NCI-H146 treated with DMSO at 0.1 percent for 48 hours (cell line): ENCODE measurements at regions not wholly inside any gene's neighbourhood (a gene's known extent, or its start where the extent isn't known, plus 50 kb on each side); places are given as distances from the start of the nearest gene placed in this dataset.

Source experiments
- DNase-seq: peaks from one replicate; lab custom pipeline; 2025; ENCODE audit not compliant: unreplicated experiment; lab: John Stamatoyannopoulos, UW

- no peak for DNase-seq
Observed at GRCh38 chr1:187294421-187295201, 465.9 kb downstream of the PLA2G4A start.

GRCh38 chr1:187300081-187300480 is 471.3 kb downstream of the PLA2G4A start:
- DNase-seq = peak; percentile 86

GRCh38 chr1:187306710-187307415 is 478.1 kb downstream of the PLA2G4A start:
- peak; percentile 13 for DNase-seq

- DNase-seq = no peak
Observed at GRCh38 chr1:187310038-187310631, 481.4 kb downstream of the PLA2G4A start.

DNA sequence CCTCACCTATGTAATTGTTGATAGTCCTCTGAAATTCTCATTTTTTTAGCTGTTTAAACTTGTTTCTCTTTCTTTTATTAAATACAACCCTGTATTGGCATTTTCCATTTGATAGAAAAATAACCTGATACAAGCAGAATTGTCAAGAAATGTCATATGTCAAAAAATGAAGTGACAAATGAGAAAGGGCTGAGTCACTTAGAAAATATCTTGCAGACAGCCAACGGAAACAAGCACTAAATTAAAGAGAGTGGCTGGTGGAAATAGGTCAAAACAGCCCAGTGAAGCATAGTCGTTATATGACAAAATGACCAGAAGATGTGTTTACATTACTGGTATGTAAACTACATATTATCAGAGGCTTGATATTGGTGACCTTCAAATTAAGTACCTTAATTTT is 484.4 kb downstream of the PLA2G4A start:
- DNase-seq = no peak

- DNase-seq = no peak
Observed at GRCh38 chr1:187326557-187326956, 497.8 kb downstream of the PLA2G4A start.

DNA sequence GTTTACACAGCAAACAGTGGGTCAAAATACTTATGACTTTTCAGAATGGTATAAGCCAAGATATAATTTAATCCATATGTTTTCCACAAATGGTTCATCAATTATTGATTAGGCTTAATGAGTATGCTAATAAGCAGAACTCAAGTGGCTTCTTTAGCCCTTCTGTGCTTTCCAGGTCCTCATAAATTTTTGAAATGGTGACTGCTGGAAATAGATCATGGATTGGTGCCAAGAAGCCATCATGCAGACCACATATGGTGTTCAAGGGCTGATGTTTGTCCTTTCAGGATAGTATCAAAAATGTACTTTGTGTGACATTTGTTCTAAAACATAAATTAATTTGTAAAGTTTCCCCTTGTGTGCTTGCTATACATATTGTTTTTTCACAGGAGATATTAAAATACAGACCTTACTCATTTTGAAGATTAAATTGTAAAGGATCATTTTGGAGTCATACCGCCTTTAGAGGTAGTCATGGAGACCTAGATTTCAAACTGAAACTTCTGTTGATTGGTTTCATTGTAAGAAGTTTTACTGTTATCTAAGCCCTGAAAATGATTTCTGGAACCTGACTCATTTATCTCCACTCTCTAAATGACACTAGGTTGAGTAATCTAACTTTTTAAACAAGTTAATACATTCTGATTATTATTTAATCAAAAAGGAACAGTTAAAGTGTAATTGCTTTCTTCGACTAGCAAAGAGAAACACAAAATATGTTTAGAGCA is 507.9 kb downstream of the PLA2G4A start:
- no peak for DNase-seq

GRCh38 chr1:187338762-187339412 is 510.1 kb downstream of the PLA2G4A start:
- no peak for DNase-seq

DNA sequence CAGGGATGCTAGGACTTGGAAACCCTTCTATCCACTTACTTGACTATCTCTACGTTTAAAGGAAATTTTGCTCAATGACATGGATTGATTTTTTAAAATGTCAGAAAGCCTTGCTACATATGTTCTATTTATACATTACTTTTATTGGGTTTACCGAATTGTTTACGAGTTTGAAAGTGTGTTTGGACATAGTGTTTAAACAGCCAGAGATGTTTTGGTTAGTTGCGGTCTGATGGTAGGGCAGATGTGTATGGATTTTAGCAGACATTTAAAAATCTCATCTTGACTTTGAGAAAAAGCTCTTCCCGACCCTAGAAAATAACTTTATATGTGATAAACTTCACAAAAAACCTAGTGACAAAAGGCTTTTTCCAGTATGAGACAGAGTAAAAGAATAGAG is 513.7 kb downstream of the PLA2G4A start:
- DNase-seq = no peak

DNA sequence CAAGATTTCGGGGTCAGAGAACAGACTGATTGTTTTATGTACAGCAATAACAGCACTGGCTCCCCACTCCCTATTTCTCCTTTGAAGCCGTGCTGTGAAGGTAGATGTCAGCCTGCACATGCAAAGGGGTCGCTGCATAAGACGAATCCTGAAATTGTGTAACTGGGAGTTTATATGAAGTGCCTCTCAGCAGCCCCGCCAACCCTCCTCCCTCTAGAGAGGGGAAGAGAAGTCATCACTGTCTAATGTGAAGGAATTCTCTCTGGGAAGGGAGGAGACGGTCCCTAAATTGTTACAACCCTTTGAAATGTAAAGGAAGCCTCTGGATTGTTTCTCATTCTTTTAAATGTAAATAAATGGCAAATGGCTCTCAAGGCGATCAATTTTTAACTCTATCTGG is 545.3 kb downstream of the PLA2G4A start:
- DNase-seq = no peak

DNA sequence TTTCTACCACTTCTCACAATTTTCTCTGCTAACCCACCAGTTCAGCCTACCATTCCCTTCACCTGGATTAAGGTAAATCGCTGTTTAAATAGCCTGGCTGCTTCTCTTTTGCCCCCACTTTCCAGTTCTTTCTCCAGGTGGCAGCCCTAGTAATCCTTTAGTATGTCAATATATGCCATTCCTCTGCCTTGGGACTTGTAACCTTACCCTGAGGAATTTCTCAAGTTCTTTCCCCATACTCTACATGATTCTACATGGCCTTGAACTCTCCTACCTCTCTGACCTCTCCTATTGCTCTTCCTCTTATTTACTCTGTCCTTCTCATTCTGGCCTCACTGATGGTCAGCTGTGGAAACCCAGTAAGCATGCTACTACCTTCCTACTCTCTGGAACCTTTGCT is 546.0 kb downstream of the PLA2G4A start:
- DNase-seq = no peak

- no peak for DNase-seq
Observed at GRCh38 chr1:187383366-187383765, 554.6 kb downstream of the PLA2G4A start.

GRCh38 chr1:187384504-187384903 is 555.8 kb downstream of the PLA2G4A start:
- no peak for DNase-seq

DNA sequence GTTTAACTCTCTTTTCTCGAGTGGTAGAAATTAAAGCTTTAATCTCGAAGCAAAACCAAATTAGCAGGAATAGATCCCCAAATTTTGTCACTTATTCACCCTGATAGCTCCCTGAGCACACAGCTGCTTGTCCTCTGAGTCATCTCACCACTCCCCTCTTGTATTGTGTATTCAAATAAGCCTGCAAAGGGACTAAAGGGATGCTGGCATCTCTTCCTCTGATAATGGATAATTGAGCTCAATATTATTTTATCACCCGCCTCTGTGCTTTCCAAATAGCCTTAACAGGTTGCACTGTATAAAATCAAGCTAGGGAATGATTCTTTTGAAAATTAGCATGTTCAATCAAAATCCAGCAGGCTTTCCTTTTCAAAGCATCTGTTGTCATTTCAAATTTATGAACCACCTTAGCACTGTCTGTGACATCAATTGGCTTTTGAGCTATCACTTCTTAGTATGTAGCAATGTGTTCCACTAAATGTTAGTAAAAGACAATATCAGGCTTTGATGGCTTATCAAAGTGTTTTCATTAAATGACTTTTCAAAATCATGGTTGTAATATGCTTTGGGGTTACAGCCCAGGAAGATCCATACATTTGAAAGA is 561.6 kb downstream of the PLA2G4A start:
- no peak for DNase-seq

DNA sequence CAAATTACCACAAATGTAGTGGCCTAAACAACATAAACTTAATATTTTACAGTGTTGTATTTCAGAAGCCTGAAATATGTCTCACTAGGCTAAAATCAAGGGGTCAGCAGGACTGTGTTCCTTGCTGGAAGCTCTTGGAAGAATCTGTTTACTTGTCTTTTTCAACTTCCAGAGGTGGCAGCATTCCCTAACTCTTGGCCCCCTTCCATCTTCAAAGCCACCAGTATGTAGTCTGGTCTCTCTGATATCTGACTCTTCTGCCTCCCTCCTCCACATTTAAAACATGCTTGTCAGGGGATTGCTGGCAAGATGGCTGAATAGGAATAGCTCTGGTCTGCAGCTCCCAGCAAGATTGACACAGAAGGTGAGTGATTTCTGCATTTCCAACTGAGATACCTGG is 567.5 kb downstream of the PLA2G4A start:
- DNase-seq = no peak

DNA sequence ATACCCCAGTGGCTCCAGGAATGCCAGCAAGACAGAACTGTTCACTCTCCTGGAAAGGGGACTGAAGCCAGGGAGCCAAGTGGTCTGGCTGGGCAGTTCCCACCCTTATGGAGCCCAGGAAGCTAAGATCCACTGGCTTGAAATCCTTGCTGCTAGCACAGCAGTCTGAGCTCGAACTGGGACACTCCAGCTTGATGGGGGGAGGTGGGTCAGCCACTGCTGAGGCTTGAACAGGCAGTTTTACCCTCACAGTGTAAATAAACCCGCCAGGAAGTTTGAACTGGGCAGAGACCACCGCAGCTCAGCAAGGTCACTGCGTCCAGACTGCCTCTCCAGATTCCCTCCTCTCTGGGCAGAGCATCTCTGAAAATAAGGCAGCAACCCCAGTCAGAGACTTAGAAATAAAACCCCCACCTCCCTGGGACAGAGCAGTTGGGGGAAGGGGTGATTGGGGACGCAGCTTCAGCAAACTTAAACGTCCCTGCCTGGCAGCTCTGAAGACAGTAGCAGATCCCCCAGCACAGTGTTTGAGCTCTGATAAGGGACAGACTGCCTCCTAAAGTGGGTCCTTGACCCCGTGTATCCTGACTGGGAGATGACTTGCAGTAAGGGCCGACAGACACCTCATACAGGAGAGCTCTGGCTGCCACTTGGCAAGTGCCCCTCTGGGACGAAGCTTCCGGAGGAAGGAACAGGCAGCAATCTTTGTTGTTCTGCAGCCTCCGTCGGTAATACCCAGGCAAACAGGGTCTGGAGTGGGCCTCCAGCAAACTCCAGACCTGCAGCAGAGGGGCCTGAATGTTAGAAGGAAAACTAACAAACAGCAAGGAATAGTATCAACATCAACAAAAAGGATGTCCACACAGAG is 568.4 kb downstream of the PLA2G4A start:
- DNase-seq = no peak

- no peak for DNase-seq
Observed at GRCh38 chr1:187408212-187409004, 579.7 kb downstream of the PLA2G4A start.

DNA sequence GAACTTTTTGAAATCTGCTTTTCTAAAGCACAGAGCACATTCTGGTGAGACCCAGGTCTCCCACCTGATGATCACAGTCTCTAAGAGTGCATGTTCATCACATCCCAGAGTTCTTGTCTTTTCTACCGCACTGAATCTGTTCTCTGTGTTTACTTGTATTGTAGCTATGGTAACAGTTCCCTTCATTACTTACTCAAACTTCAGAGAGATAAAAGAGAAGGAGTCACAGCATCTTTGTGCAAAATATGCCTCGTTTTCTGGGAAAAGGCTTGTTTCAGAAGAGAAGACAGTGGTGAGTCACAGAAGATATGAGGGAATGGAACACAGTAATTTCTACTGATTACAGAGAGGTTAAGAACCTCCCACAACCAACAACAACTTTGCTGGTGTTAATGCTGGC is 580.6 kb downstream of the PLA2G4A start:
- DNase-seq = no peak

- no peak for DNase-seq
Observed at GRCh38 chr1:187411118-187411517, 582.4 kb downstream of the PLA2G4A start.
